H9 (cell line): ENCODE measurements at regions not wholly inside any gene's neighbourhood (a gene's known extent, or its start where the extent isn't known, plus 50 kb on each side); places are given as distances from the start of the nearest gene placed in this dataset.

ENCODE experiments used
- DNase-seq: peaks from one replicate; pipeline ENCODE4 v3.0.0-alpha.2; 2017
- H2AFZ ChIP-seq: one replicate; pipeline ENCODE4 v1.6.1; 2013; ENCODE audit warnings: mild to moderate bottlenecking, low read length, control low read depth, moderate library complexity
- H2AK5ac ChIP-seq: 2 replicates; pipeline ENCODE4 v1.6.1; 2013; ENCODE audit warnings: low read length, control low read depth, mixed read lengths; ENCODE audit not compliant: insufficient read length
- H2BK120ac ChIP-seq: one replicate; pipeline ENCODE4 v1.6.1; 2013; ENCODE audit warnings: low read depth, mild to moderate bottlenecking, low read length, control low read depth, inconsistent platforms; ENCODE audit not compliant: poor library complexity, severe bottlenecking
- H2BK12ac ChIP-seq: 2 replicates; pipeline ENCODE4 v1.6.1; 2013; ENCODE audit warnings: low read length, control low read depth, mixed read lengths, low read depth; ENCODE audit not compliant: insufficient read length
- H2BK15ac ChIP-seq: 2 replicates; pipeline ENCODE4 v1.6.1; 2013; ENCODE audit warnings: low read depth, low read length, control low read depth
- H2BK20ac ChIP-seq: one replicate; pipeline ENCODE4 v1.6.1; 2013; ENCODE audit warnings: low read depth, mild to moderate bottlenecking, low read length, control low read depth, inconsistent platforms; ENCODE audit not compliant: poor library complexity, severe bottlenecking
- H2BK5ac ChIP-seq: 2 replicates; pipeline ENCODE4 v1.6.1; 2013; ENCODE audit warnings: low read length, control low read depth, mixed read lengths; ENCODE audit not compliant: insufficient read length
- H3K14ac ChIP-seq: 2 replicates; pipeline ENCODE4 v1.6.1; 2013; ENCODE audit warnings: low read length, control low read depth; ENCODE audit not compliant: insufficient read depth
- H3K18ac ChIP-seq: 2 replicates; pipeline ENCODE4 v1.6.1; 2013; ENCODE audit warnings: low read depth, mild to moderate bottlenecking, mixed read lengths, low read length, control low read depth; ENCODE audit not compliant: insufficient read length
- H3K23ac ChIP-seq: 2 replicates; pipeline ENCODE4 v1.6.1; 2013; ENCODE audit warnings: low read length, control low read depth, mixed read lengths, low read depth; ENCODE audit not compliant: insufficient read length
- H3K23me2 ChIP-seq: 2 replicates; pipeline ENCODE4 v1.6.1; 2013; ENCODE audit warnings: low read depth, mild to moderate bottlenecking, mixed read lengths, low read length, control low read depth; ENCODE audit not compliant: insufficient read length, poor library complexity, severe bottlenecking
- H3K27ac ChIP-seq: 2 replicates; pipeline ENCODE4 v1.5.1; 2013; ENCODE audit warnings: low read length, control low read depth, mixed read lengths, low read depth; ENCODE audit not compliant: insufficient read length
- H3K27me3 ChIP-seq: 2 replicates; pipeline ENCODE4 v1.6.1; 2013; ENCODE audit warnings: low read length, control low read depth, inconsistent platforms; ENCODE audit not compliant: insufficient read depth
- H3K4ac ChIP-seq: 2 replicates; pipeline ENCODE4 v1.6.1; 2013; ENCODE audit warnings: low read depth, mild to moderate bottlenecking, control low read depth, inconsistent platforms, low read length, moderate library complexity
- H3K4me1 ChIP-seq: 2 replicates; pipeline ENCODE4 v1.6.1; 2013; ENCODE audit warnings: low read length, control low read depth, inconsistent platforms; ENCODE audit not compliant: insufficient read depth
- H3K4me2 ChIP-seq: 2 replicates; pipeline ENCODE4 v1.6.1; 2013; ENCODE audit warnings: low read length, control low read depth, mixed read lengths; ENCODE audit not compliant: insufficient read length, insufficient read depth
- H3K56ac ChIP-seq: 2 replicates; pipeline ENCODE4 v1.6.1; 2013; ENCODE audit warnings: low read depth, mild to moderate bottlenecking, mixed read lengths, low read length, control low read depth; ENCODE audit not compliant: insufficient read length
- H3K79me1 ChIP-seq: 2 replicates; pipeline ENCODE4 v1.6.1; 2013; ENCODE audit warnings: low read depth, mild to moderate bottlenecking, moderate library complexity, low read length, control low read depth, inconsistent platforms; ENCODE audit not compliant: insufficient read depth, poor library complexity, severe bottlenecking
- H3K79me2 ChIP-seq: 2 replicates; pipeline ENCODE4 v1.6.1; 2013; ENCODE audit warnings: low read length, control low read depth, inconsistent platforms; ENCODE audit not compliant: insufficient read depth
- H3K9ac ChIP-seq: 2 replicates; pipeline ENCODE4 v1.6.1; 2013; ENCODE audit warnings: low read length, control low read depth, mixed read lengths; ENCODE audit not compliant: insufficient read length; ENCODE audit errors: extremely low read depth
- H3K9me3 ChIP-seq: one replicate; pipeline ENCODE4 v1.6.1; 2013; ENCODE audit warnings: low read depth, low read length, inconsistent platforms; ENCODE audit not compliant: control insufficient read depth
- H3T11ph ChIP-seq: one replicate; pipeline ENCODE4 v1.6.1; 2013; ENCODE audit warnings: mild to moderate bottlenecking, low read length, control low read depth, inconsistent platforms
- H4K20me1 ChIP-seq: one replicate; pipeline ENCODE4 v1.6.1; 2013; ENCODE audit not compliant: control insufficient read depth, insufficient read length, insufficient read depth
- H4K5ac ChIP-seq: 2 replicates; pipeline ENCODE4 v1.6.1; 2013; ENCODE audit warnings: low read depth, mild to moderate bottlenecking, mixed read lengths, low read length, control low read depth; ENCODE audit not compliant: insufficient read length
- H4K8ac ChIP-seq: replicated peaks from 2 replicates; pipeline ENCODE4 v1.6.1; 2013; ENCODE audit warnings: low read length, control low read depth, mixed read lengths, low read depth; ENCODE audit not compliant: insufficient read length
- H4K91ac ChIP-seq: 2 replicates; pipeline ENCODE4 v1.6.1; 2013; ENCODE audit warnings: low read depth, mild to moderate bottlenecking, moderate library complexity, mixed read lengths, low read length, control low read depth; ENCODE audit not compliant: insufficient read length
- H3K27ac Mint-ChIP-seq, 3 experiments: 2 replicates in 2 of 3; 3 replicates in 1 of 3; pipeline ENCODE4 v1.8.0; 2020 to 2021; ENCODE audit warnings: mixed read lengths in 3 of 3, mild to moderate bottlenecking in 1 of 3, moderate library complexity in 1 of 3
- H3K27me3 Mint-ChIP-seq: 2 replicates; pipeline ENCODE4 v1.8.0; 2021; ENCODE audit warnings: low read depth, mild to moderate bottlenecking, moderate library complexity, mixed read lengths
- H3K36me3 Mint-ChIP-seq, 3 experiments: 2 replicates in 2 of 3; 3 replicates in 1 of 3; pipeline ENCODE4 v1.8.0; 2020 to 2021; ENCODE audit warnings: low read depth in 3 of 3, mixed read lengths in 3 of 3; ENCODE audit not compliant: insufficient read depth in 1 of 3
- H3K4me1 Mint-ChIP-seq, 2 experiments: 2 replicates each; pipeline ENCODE4 v1.8.0; 2020; ENCODE audit warnings: mixed read lengths in 2 of 2
- H3K4me3 Mint-ChIP-seq, 2 experiments: 2 replicates in 1 of 2; 3 replicates in 1 of 2; pipeline ENCODE4 v1.8.0; 2020 to 2021; ENCODE audit warnings: mild to moderate bottlenecking in 2 of 2, mixed read lengths in 2 of 2, moderate library complexity in 1 of 2
- H3K9me3 Mint-ChIP-seq, 2 experiments: 2 replicates in 1 of 2; 3 replicates in 1 of 2; pipeline ENCODE4 v1.8.0; 2020; ENCODE audit warnings: mild to moderate bottlenecking in 2 of 2, mixed read lengths in 2 of 2, moderate library complexity in 1 of 2
- WGBS: extraction: QIAGEN DNeasy Blood & Tissue Kit; methylation state at CpG from one replicate; pipeline ENCODE4 v1.1.7; 2013; ENCODE audit warnings: missing lambda C conversion rate, low lambda C conversion rate, mixed read lengths; ENCODE audit not compliant: insufficient read length; ENCODE audit errors: extremely low coverage; 5-methylcytosine and 5-hydroxymethylcytosine counted together
- TF ChIP-seq, protein P1 (sequence below): fragments of 200-600 bp; sonication (generic); conservative IDR thresholded peaks from 3 replicates; pipeline ENCODE4 v1.8.0; 2021; ENCODE audit warnings: antibody characterized with exemption, mild to moderate bottlenecking

DNA sequence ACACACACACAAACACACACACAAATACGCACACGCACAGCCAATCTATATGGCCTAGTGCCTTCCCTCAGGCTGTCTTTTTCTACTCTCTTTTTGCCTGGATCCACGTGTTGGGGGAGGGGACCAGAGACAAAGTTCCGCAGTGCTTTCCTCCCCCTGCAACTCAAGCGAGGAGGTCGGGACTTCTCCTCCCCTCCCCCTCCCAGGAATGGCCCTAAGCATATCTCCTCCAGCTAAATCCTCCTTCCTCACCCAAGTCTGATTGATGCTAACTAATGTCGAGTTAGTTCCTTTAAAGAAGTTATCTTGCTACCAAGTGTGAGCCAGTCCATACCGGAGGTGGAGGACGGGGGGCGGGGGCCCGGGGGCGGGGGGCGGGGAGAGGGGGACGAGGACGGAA is 141.2 kb upstream of the ZIC3 start:
- Histone ChIP-seq H3T11ph (no peak overlapping the region), H2AFZ (no peak overlapping the region), H3K79me1 (no peaks in the 10 kb centered on the region), H4K91ac (no peak overlapping the region), H3K79me2 (no peaks in the 10 kb centered on the region), H4K8ac (no peak overlapping the region), H4K5ac (no peak overlapping the region), H2BK12ac (no peak overlapping the region), H2AK5ac (no peak overlapping the region), H3K27ac (no peak overlapping the region), H3K23me2 (peaks cover 31% of the 10 kb centered on the region), H3K9ac (peak overlapping the region; percentile 26), H3K56ac (no peak overlapping the region), H2BK5ac (no peak overlapping the region), H3K4me1 (peaks cover 3% of the 10 kb centered on the region; the same call in 1 of the 2 replicates), H2BK15ac (no peak overlapping the region), H3K9me3 (no peaks in the 10 kb centered on the region), H3K4ac (no peak overlapping the region), H3K23ac (no peak overlapping the region), H4K20me1 (no peaks in the 10 kb centered on the region), H3K27me3 (peaks cover 32% of the 10 kb centered on the region), H3K18ac (no peak overlapping the region), H3K4me2 (peak overlapping the region; percentile 75), H3K14ac (no peak overlapping the region), H2BK20ac (no peak overlapping the region), H2BK120ac (no peak overlapping the region)
- Mint-ChIP-seq H3K9me3 (peaks cover 0 to 54% of the 10 kb centered on the region in 2 experiments; a peak in 2 of 5 replicates), H3K36me3 (no peaks in the 10 kb centered on the region; a peak in 2 of 7 replicates), H3K4me1 (peaks cover 23 to 35% of the 10 kb centered on the region in 2 experiments), H3K27me3 (peaks cover 93% of the 10 kb centered on the region), H3K4me3 (peak overlapping the region; percentile 63 to 84), H3K27ac (no peak overlapping the region; a peak in 1 of 7 replicates)
- TF ChIP-seq, protein P1, sequence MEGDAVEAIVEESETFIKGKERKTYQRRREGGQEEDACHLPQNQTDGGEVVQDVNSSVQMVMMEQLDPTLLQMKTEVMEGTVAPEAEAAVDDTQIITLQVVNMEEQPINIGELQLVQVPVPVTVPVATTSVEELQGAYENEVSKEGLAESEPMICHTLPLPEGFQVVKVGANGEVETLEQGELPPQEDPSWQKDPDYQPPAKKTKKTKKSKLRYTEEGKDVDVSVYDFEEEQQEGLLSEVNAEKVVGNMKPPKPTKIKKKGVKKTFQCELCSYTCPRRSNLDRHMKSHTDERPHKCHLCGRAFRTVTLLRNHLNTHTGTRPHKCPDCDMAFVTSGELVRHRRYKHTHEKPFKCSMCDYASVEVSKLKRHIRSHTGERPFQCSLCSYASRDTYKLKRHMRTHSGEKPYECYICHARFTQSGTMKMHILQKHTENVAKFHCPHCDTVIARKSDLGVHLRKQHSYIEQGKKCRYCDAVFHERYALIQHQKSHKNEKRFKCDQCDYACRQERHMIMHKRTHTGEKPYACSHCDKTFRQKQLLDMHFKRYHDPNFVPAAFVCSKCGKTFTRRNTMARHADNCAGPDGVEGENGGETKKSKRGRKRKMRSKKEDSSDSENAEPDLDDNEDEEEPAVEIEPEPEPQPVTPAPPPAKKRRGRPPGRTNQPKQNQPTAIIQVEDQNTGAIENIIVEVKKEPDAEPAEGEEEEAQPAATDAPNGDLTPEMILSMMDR, result no peak
- DNase-seq, result peak; percentile 58
- no CpG with 5 or more reads among the region's 15 CpGs for WGBS
